A549 (cell line): ENCODE measurements at regions not wholly inside any gene's neighbourhood (a gene's known extent, or its start where the extent isn't known, plus 50 kb on each side); places are given as distances from the start of the nearest gene placed in this dataset.

Source experiments
- ATAC-seq, 2 experiments: fragments of 200-7000 bp in 1 of 2; fragments of >200 bp in 1 of 2; cut with Nextera tagmentation in 1 of 2; cut with Tn5 transposase in 1 of 2; 3 replicates each; pipeline versions ENCODE4 v1.8.0 to v1.9.1; 2018 to 2020; ENCODE audit warnings: mild to moderate bottlenecking in 1 of 2, moderate library complexity in 1 of 2
- CTCF ChIA-PET: fragments of 300-600 bp; sonication (Branson Sonifier 250); formaldehyde crosslinking; extraction: SDS; loops from one replicate; lab custom pipeline; 2021; ENCODE audit warnings: antibody characterized with exemption, inconsistent platforms; lab: Yijun Ruan, JAX
- POLR2A ChIA-PET: fragments of 350-600 bp; formaldehyde crosslinking; extraction: SDS; loops from one replicate; lab custom pipeline; 2021; ENCODE audit warnings: antibody characterized with exemption, inconsistent platforms; lab: Yijun Ruan, JAX
- DNase-seq, 2 experiments: peaks; one replicate each; pipeline versions ENCODE4 v3.0.0 to v3.0.0-alpha.2; 2011 to 2016; ENCODE audit warnings: low read depth in 1 of 2, low spot score in 1 of 2
- FAIRE-seq: peaks from 2 replicates; lab custom pipeline; 2011; peaks lifted over from hg19 to GRCh38; lab: Jason Lieb, UNC
- H3K27ac ChIP-seq, 2 experiments: fragments of >200 bp; sonication (Bioruptor Twin); formaldehyde crosslinking; 3 replicates each; pipeline ENCODE4 v1.5.1; 2016 to 2017
- H3K4me1 ChIP-seq: fragments of >200 bp; sonication (Bioruptor Twin); formaldehyde crosslinking; 3 replicates; pipeline ENCODE4 v1.6.1; 2016
- H3K4me2 ChIP-seq: fragments of >200 bp; sonication (Bioruptor Twin); formaldehyde crosslinking; 3 replicates; pipeline ENCODE4 v1.6.1; 2016
- H3K4me3 ChIP-seq: fragments of >200 bp; sonication (Bioruptor Twin); formaldehyde crosslinking; 3 replicates; pipeline ENCODE4 v1.5.1; 2016
- H3K9me3 ChIP-seq: fragments of >200 bp; sonication (Bioruptor Twin); formaldehyde crosslinking; 3 replicates; pipeline ENCODE4 v1.6.1; 2016
- BHLHE40 ChIP-seq: IDR thresholded peaks from 2 replicates; pipeline ENCODE4 v1.6.1; 2012; ENCODE audit warnings: low read depth, low read length, inconsistent platforms
- CBX2 ChIP-seq: fragments of 200-600 bp; sonication (generic); IDR thresholded peaks from 2 replicates; pipeline ENCODE4 v1.6.1; 2016; ENCODE audit warnings: low read depth, mild to moderate bottlenecking, borderline replicate concordance
- FOSB ChIP-seq: fragments of 250-450 bp; sonication (Bioruptor Pico); IDR thresholded peaks from 2 replicates; pipeline ENCODE4 v1.5.0; 2020; ENCODE audit warnings: mild to moderate bottlenecking, moderate library complexity
- GATA3 ChIP-seq: IDR thresholded peaks from 2 replicates; pipeline ENCODE4 v1.6.1; 2012; ENCODE audit warnings: borderline replicate concordance
- HDAC2 ChIP-seq: fragments of 200-600 bp; sonication (generic); IDR thresholded peaks from 2 replicates; pipeline ENCODE4 v1.6.1; 2016
- HEYL ChIP-seq: fragments of 250-450 bp; sonication (Bioruptor Pico); IDR thresholded peaks from 2 replicates; pipeline ENCODE4 v1.8.0; 2021; ENCODE audit warnings: mild to moderate bottlenecking, moderate library complexity
- HOXB13 ChIP-seq: fragments of 250-450 bp; sonication (Bioruptor Pico); IDR thresholded peaks from 2 replicates; pipeline ENCODE4 v1.5.0; 2020; ENCODE audit warnings: low read depth, mild to moderate bottlenecking, moderate library complexity
- KDM1A ChIP-seq: fragments of 200-600 bp; sonication (generic); IDR thresholded peaks from 2 replicates; pipeline ENCODE4 v1.6.1; 2016; ENCODE audit warnings: low read depth, mild to moderate bottlenecking
- KDM5A ChIP-seq: fragments of 200-600 bp; sonication (generic); IDR thresholded peaks from 2 replicates; pipeline ENCODE4 v1.6.1; 2016; ENCODE audit warnings: antibody characterized with exemption, mild to moderate bottlenecking
- MAZ ChIP-seq: fragments of 150-350 bp; IDR thresholded peaks from 2 replicates; pipeline ENCODE4 v1.6.1; 2014; ENCODE audit warnings: antibody characterized with exemption, low read depth, low read length, borderline replicate concordance
- PHF8 ChIP-seq: fragments of 200-600 bp; sonication (generic); IDR thresholded peaks from 2 replicates; pipeline ENCODE4 v1.6.1; 2016; ENCODE audit warnings: low read depth, mild to moderate bottlenecking, antibody characterized with exemption, moderate library complexity, borderline replicate concordance
- POLR2A ChIP-seq: IDR thresholded peaks from 2 replicates; pipeline ENCODE4 v1.6.1; 2012; ENCODE audit warnings: mild to moderate bottlenecking, low read length
- POLR2AphosphoS2 ChIP-seq: conservative IDR thresholded peaks from 2 replicates; pipeline ENCODE4 v1.6.1; 2012; ENCODE audit warnings: low read length, improper control_type of control experiment, inconsistent platforms
- RARB ChIP-seq: fragments of 250-450 bp; sonication (Bioruptor Pico); IDR thresholded peaks from 2 replicates; pipeline ENCODE4 v1.8.0; 2021; ENCODE audit warnings: mild to moderate bottlenecking, moderate library complexity
- RCOR1 ChIP-seq: fragments of 150-350 bp; IDR thresholded peaks from 2 replicates; pipeline ENCODE4 v1.6.1; 2014; ENCODE audit warnings: antibody characterized with exemption, low read length, low read depth
- SREBF2 ChIP-seq: fragments of 450-650 bp; IDR thresholded peaks from 2 replicates; pipeline ENCODE4 v1.6.1; 2014; ENCODE audit warnings: mild to moderate bottlenecking, moderate library complexity
- ZFP36 ChIP-seq: fragments of 450-650 bp; IDR thresholded peaks from 2 replicates; pipeline ENCODE4 v1.6.1; 2014; ENCODE audit warnings: borderline replicate concordance; ENCODE audit not compliant: partially characterized antibody
- ZSCAN20 ChIP-seq: fragments of 250-450 bp; sonication (Bioruptor Pico); IDR thresholded peaks from 2 replicates; pipeline ENCODE4 v1.8.0; 2022; ENCODE audit warnings: mild to moderate bottlenecking, moderate library complexity
- WGBS: methylation state at CpG from one replicate; pipeline ENCODE4 v1.1.6; 2017; ENCODE audit errors: missing lambda C conversion rate; 5-methylcytosine and 5-hydroxymethylcytosine counted together
- TF ChIP-seq, protein P1 (sequence below): fragments of 200-600 bp; sonication (generic); IDR thresholded peaks from 2 replicates; pipeline ENCODE4 v1.6.1; 2016; ENCODE audit warnings: antibody characterized with exemption, mild to moderate bottlenecking, moderate library complexity

DNA sequence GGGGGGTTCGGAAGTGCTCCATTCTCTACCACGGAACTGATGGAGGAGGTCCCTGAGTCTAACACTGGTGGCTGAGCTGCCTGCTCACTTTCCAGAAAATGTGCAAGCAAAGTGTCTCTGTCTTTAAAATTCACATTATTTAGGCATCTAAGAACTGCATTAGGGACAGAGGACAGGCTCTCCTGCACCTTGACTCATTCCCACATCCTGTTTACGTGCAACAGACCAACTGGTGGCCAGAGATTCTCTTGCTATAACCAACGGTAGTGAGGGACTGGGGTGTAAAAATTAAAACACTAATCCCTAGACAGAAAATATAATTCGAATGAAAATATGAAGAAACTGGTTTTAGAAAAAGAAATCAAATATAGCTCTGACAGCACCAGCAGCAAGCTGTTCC lies 320.9 kb downstream of the IRX2 start:
- ATAC-seq (no peak), FAIRE-seq (no peak), DNase-seq (no peak)
- Histone ChIP-seq H3K4me3 (no peak overlapping the region), H3K27ac (no peak overlapping the region), H3K9me3 (no peaks in the 10 kb centered on the region), H3K4me2 (no peak overlapping the region), H3K4me1 (no peaks in the 10 kb centered on the region)
- TF ChIP-seq HOXB13 (CRISPR knock-in tag) = no peak
- CTCF ChIA-PET = interaction anchor here (0.7 kb wide), 1 partner anchor 13 kb away, joined by 3 read pairs; no protein-coding TSS in a partner anchor
- WGBS = 17% methylated on average over 5 of the region's 5 CpGs
- POLR2A ChIA-PET = no interaction called here

DNA sequence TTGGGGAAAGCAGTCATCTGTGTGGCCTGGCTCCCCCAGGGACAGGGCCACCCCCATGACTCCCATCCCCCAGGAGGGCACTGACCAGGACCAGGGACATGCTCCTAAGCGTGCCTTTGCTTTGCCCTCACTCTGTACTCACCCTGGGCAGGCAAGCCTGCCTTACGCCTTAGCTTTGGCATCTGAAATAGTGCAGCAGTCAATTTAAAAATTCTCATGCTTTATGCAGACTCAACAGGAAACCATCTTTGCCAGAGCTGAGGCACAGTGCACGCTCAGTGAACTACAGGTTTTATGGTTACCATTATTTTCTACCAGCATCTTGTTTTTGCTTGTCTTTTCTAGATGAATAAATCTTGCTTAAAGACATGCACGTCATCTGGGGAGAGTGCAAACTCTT lies 323.5 kb downstream of the IRX2 start:
- no peak for TF ChIP-seq HEYL
- TF ChIP-seq CBX2 = no peak
- no peak for TF ChIP-seq HOXB13 (CRISPR knock-in tag)
- TF ChIP-seq HDAC2 = no peak
- H3K4me2 ChIP-seq = no peak overlapping the region
- ChIA-PET CTCF (no interaction called here), POLR2A (no interaction called here)
- ATAC-seq = no peak
- H3K9me3 ChIP-seq = no peaks in the 10 kb centered on the region
- H3K4me3 ChIP-seq = no peak overlapping the region
- no peaks in the 10 kb centered on the region for H3K4me1 ChIP-seq
- DNase-seq = no peak
- 25% methylated on average over 4 of the region's 4 CpGs for WGBS
- FAIRE-seq = no peak
- H3K27ac ChIP-seq = no peak overlapping the region

DNA sequence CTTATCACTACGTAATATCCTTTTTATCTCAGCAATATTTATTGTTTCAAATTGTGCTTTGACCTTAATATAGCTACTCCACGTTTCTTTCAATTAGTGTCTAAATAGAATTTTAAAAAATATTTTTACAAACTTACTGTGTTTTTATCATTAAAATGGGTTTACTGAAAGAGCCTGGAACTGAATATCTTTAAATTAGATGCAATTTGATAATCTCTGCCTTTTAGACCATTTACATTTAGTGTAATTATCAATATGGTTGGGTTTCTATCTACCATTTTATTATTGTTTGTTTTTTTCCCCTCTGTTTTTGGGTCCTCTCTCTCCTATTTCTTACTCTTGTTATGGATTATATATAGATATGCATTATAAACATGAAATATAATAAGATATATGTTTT lies 327.8 kb downstream of the IRX2 start:
- Histone ChIP-seq H3K27ac (no peak overlapping the region), H3K4me3 (no peak overlapping the region), H3K4me2 (no peak overlapping the region), H3K4me1 (no peaks in the 10 kb centered on the region), H3K9me3 (no peaks in the 10 kb centered on the region)
- TF ChIP-seq KDM1A = no peak
- TF ChIP-seq CBX2 = no peak
- no peak for TF ChIP-seq KDM5A
- TF ChIP-seq RCOR1 = no peak
- no peak for TF ChIP-seq POLR2AphosphoS2
- no peak for TF ChIP-seq ZFP36
- no peak for TF ChIP-seq GATA3
- no peak for TF ChIP-seq POLR2A
- no peak for TF ChIP-seq RARB
- 10% methylated on average over 2 of the region's 2 CpGs for WGBS
- ChIA-PET POLR2A (no interaction called here), CTCF (no interaction called here)
- no peak for DNase-seq
- no peak for ATAC-seq
- FAIRE-seq = no peak

- ChIA-PET CTCF (no interaction called here), POLR2A (no interaction called here)
- no peak for TF ChIP-seq ZSCAN20 (CRISPR knock-in tag)
- no peak for TF ChIP-seq BHLHE40
- TF ChIP-seq POLR2A = no peak
- no peak for TF ChIP-seq GATA3
- no peak for TF ChIP-seq SREBF2
- TF ChIP-seq MAZ = no peak
- TF ChIP-seq FOSB (CRISPR knock-in tag) = no peak
- TF ChIP-seq, protein P1, sequence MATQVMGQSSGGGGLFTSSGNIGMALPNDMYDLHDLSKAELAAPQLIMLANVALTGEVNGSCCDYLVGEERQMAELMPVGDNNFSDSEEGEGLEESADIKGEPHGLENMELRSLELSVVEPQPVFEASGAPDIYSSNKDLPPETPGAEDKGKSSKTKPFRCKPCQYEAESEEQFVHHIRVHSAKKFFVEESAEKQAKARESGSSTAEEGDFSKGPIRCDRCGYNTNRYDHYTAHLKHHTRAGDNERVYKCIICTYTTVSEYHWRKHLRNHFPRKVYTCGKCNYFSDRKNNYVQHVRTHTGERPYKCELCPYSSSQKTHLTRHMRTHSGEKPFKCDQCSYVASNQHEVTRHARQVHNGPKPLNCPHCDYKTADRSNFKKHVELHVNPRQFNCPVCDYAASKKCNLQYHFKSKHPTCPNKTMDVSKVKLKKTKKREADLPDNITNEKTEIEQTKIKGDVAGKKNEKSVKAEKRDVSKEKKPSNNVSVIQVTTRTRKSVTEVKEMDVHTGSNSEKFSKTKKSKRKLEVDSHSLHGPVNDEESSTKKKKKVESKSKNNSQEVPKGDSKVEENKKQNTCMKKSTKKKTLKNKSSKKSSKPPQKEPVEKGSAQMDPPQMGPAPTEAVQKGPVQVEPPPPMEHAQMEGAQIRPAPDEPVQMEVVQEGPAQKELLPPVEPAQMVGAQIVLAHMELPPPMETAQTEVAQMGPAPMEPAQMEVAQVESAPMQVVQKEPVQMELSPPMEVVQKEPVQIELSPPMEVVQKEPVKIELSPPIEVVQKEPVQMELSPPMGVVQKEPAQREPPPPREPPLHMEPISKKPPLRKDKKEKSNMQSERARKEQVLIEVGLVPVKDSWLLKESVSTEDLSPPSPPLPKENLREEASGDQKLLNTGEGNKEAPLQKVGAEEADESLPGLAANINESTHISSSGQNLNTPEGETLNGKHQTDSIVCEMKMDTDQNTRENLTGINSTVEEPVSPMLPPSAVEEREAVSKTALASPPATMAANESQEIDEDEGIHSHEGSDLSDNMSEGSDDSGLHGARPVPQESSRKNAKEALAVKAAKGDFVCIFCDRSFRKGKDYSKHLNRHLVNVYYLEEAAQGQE = no peak
- no peak for TF ChIP-seq KDM1A
- TF ChIP-seq PHF8 = no peak
- TF ChIP-seq RCOR1 = no peak
- TF ChIP-seq HDAC2 = no peak
- H3K9me3 ChIP-seq = no peaks in the 10 kb centered on the region
- no peak overlapping the region for H3K4me2 ChIP-seq
- no peak overlapping the region for H3K4me3 ChIP-seq
- no peaks in the 10 kb centered on the region for H3K4me1 ChIP-seq
- DNase-seq = no peak
- 6% methylated on average over 5 of the region's 9 CpGs for WGBS
- no peak overlapping the region for H3K27ac ChIP-seq
- ATAC-seq = no peak
- FAIRE-seq = no peak
Measured at GRCh38 chr5:2417301-2417700, 334.2 kb downstream of the IRX2 start.
